T-cell (primary cell): ENCODE measurements at regions not wholly inside any gene's neighbourhood (a gene's known extent, or its start where the extent isn't known, plus 50 kb on each side); places are given as distances from the start of the nearest gene placed in this dataset.

Experiments
- ATAC-seq, 4 experiments: fragments of 200-7000 bp in 3 of 4; fragments of 150-1000 bp in 1 of 4; cut with Tn5 transposase; replicated peaks in 1 of 4; 1 replicate in 3 of 4; 2 replicates in 1 of 4; pipeline ENCODE4 v1.10.0; 2021; ENCODE audit warnings: moderate library complexity in 3 of 4, mild to moderate bottlenecking in 2 of 4, moderate number of reproducible peaks in 1 of 4
- CTCF ChIA-PET, 2 donors: fragments of 300-600 bp; sonication (Branson Sonifier 250); formaldehyde crosslinking; loops; one replicate each; lab custom pipeline; 2022; ENCODE audit warnings: antibody characterized with exemption in 2 of 2; lab: Charles Lee
- POLR2A ChIA-PET, 2 donors: fragments of 300-600 bp; sonication (Branson Sonifier 250); formaldehyde crosslinking; loops; one replicate each; lab custom pipeline; 2022; ENCODE audit warnings: antibody characterized with exemption in 2 of 2; lab: Charles Lee
- DNase-seq, 35 experiments: peaks; one replicate each; pipeline versions ENCODE4 v3.0.0 to v3.0.0-alpha.2; 2013 to 2023
- H3K27ac ChIP-seq: one replicate; pipeline ENCODE4 v1.5.1; 2013; ENCODE audit warnings: low read length
- H3K27me3 ChIP-seq, 2 experiments: replicated peaks in 1 of 2; 1 replicate in 1 of 2; 2 replicates in 1 of 2; pipeline versions ENCODE4 v1.6.1 to v1.7.0; 2013; ENCODE audit warnings: low read length in 1 of 2, mixed read lengths in 1 of 2; ENCODE audit not compliant: control insufficient read depth in 2 of 2, insufficient read depth in 2 of 2; ENCODE audit errors: extremely low read depth in 1 of 2
- H3K36me3 ChIP-seq, 2 donors: 1 replicate in 1 of 2; 2 replicates in 1 of 2; pipeline versions ENCODE4 v1.6.1 to v1.7.0; 2013; ENCODE audit warnings: low read length in 1 of 2; ENCODE audit not compliant: control insufficient read depth in 2 of 2, insufficient read depth in 1 of 2; ENCODE audit errors: extremely low read depth in 1 of 2
- H3K4me1 ChIP-seq, 2 experiments: 1 replicate in 1 of 2; 2 replicates in 1 of 2; pipeline versions ENCODE4 v1.6.1 to v1.7.0; 2013; ENCODE audit warnings: low read length in 2 of 2, mixed read lengths in 1 of 2; ENCODE audit not compliant: insufficient read depth in 2 of 2, control insufficient read depth in 1 of 2; ENCODE audit errors: extremely low read depth in 1 of 2
- H3K4me3 ChIP-seq, 2 donors: 1 replicate in 1 of 2; 2 replicates in 1 of 2; pipeline versions ENCODE4 v1.5.1 to v1.7.0; 2013; ENCODE audit warnings: mild to moderate bottlenecking in 2 of 2, low read length in 1 of 2, moderate library complexity in 1 of 2; ENCODE audit not compliant: control insufficient read depth in 1 of 2; ENCODE audit errors: extremely low read depth in 1 of 2
- H3K9me3 ChIP-seq: 2 replicates; pipeline ENCODE4 v1.7.0; 2013
- H3K27ac Mint-ChIP-seq, 2 donors: one replicate each; pipeline ENCODE4 v1.8.0; 2020 to 2021; ENCODE audit warnings: mild to moderate bottlenecking in 2 of 2, mixed read lengths in 2 of 2
- H3K27me3 Mint-ChIP-seq, 2 donors: one replicate each; pipeline ENCODE4 v1.8.0; 2021 to 2022; ENCODE audit warnings: mixed read lengths in 2 of 2
- H3K36me3 Mint-ChIP-seq: one replicate; pipeline ENCODE4 v1.8.0; 2021; ENCODE audit warnings: mixed read lengths
- H3K4me1 Mint-ChIP-seq, 3 donors: one replicate each; pipeline ENCODE4 v1.8.0; 2020 to 2022; ENCODE audit warnings: mixed read lengths in 3 of 3, mild to moderate bottlenecking in 1 of 3
- H3K4me3 Mint-ChIP-seq, 3 donors: one replicate each; pipeline ENCODE4 v1.8.0; 2020 to 2022; ENCODE audit warnings: mild to moderate bottlenecking in 3 of 3, mixed read lengths in 3 of 3, moderate library complexity in 3 of 3
- H3K9me3 Mint-ChIP-seq, 3 donors: one replicate each; pipeline ENCODE4 v1.8.0; 2020 to 2022; ENCODE audit warnings: mixed read lengths in 3 of 3
- WGBS: methylation state at CpG from one replicate; pipeline ENCODE4 v1.1.5; 2013; ENCODE audit warnings: missing lambda C conversion rate; ENCODE audit not compliant: insufficient coverage; 5-methylcytosine and 5-hydroxymethylcytosine counted together

DNA sequence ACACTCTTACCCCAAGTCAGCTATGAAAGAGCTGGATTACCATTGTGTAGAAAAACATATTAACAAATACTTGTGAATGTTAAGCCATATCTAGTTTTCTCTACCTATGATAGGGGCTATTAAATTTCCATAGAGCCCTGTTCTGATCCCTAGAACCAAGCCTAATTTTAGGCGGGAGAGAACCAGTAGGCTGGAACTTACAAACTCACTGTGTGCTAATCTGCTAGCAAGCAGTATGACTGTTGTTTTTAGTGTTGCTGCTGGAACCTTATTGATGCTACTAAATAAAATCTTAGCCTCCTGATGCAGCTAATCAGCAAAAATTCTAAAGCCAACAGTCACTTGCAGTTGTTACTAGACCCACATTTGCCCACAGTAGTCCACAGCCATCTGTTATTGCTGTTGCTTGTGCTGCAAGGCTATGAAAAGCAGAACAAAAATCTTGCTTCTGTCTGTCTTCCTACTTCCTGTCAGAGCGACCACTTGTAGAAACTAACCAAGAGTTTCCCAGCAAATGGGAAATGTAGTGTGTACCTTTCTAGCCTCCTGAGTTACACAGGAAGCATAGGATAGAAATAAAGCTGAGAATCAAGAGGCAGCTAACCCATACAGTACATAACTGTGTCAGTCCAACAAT lies 368.4 kb downstream of the ARL4A start:
- DNase-seq (no peak), ATAC-seq (no peak)
- WGBS = no CpG with 5 or more reads among the region's 2 CpGs
- Histone ChIP-seq H3K4me1 (no peaks in the 10 kb centered on the region), H3K4me3 (no peak overlapping the region), H3K27ac (no peak overlapping the region), H3K27me3 (no peaks in the 10 kb centered on the region), H3K36me3 (no peaks in the 10 kb centered on the region), H3K9me3 (no peaks in the 10 kb centered on the region)
- H3K4me3 Mint-ChIP-seq = no peak overlapping the region
- ChIA-PET POLR2A (interaction anchor here in 1 of 2 donors (0.6 kb wide), 1 partner anchor 172 kb away, joined by 4 read pairs; no protein-coding TSS in a partner anchor), CTCF (no interaction called here)
- no peaks in the 10 kb centered on the region for H3K27me3 Mint-ChIP-seq
- no peaks in the 10 kb centered on the region for H3K36me3 Mint-ChIP-seq
- no peaks in the 10 kb centered on the region for H3K9me3 Mint-ChIP-seq
- no peak overlapping the region for H3K27ac Mint-ChIP-seq
- H3K4me1 Mint-ChIP-seq = peaks cover 10 to 26% (median 18%) of the 10 kb centered on the region in 3 donors

DNA sequence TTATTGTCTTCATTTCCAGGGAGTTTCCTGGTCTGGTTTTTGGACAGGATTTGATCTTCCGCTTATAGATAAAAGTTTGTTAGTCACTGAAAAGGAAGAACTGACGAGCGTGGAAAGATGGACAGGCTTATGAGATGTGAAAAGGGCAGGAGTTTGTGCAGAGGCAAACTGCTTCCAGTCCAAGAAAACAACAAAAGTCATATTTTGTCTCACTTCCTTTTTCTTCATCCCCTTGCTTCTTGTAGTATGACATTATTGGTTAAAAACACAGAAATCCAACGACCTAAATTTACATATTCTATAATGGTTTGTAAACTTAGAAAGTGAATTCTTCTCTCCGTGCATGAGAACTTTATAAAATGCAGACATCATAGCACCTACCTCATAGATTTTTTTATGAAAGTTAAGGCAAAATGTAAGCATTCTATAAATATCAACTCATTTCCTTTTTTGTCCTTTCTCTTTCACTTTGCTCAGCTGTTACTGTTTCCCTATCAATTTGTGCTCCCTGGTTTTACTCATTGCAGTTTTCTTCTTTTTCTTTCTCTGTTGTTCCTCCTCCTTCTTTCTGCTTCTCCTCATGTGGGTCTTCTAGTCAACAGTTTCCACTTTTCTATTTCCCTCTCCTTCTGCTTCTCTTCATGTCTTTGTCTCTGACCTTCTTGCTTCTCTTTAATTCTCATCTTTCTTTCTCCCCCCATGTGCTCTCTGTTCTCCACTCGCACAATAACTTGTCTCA lies 370.2 kb downstream of the ARL4A start:
- H3K27ac ChIP-seq = no peak overlapping the region
- no peaks in the 10 kb centered on the region for H3K36me3 Mint-ChIP-seq
- CTCF ChIA-PET = no interaction called here
- no peak overlapping the region for H3K4me3 ChIP-seq
- POLR2A ChIA-PET = no interaction called here
- H3K27me3 Mint-ChIP-seq = no peaks in the 10 kb centered on the region
- no peaks in the 10 kb centered on the region for H3K27me3 ChIP-seq
- WGBS = no CpG with 5 or more reads among the region's 6 CpGs
- no peak for DNase-seq
- H3K36me3 ChIP-seq = no peaks in the 10 kb centered on the region
- no peak for ATAC-seq
- H3K4me3 Mint-ChIP-seq = peak overlapping the region; percentile 2 to 54 (median 18)
- no peaks in the 10 kb centered on the region for H3K4me1 ChIP-seq
- H3K4me1 Mint-ChIP-seq = peaks cover 10 to 26% (median 18%) of the 10 kb centered on the region in 3 donors
- H3K9me3 Mint-ChIP-seq = no peaks in the 10 kb centered on the region
- H3K9me3 ChIP-seq = no peaks in the 10 kb centered on the region
- peak overlapping the region; percentile 20 to 77 for H3K27ac Mint-ChIP-seq

DNA sequence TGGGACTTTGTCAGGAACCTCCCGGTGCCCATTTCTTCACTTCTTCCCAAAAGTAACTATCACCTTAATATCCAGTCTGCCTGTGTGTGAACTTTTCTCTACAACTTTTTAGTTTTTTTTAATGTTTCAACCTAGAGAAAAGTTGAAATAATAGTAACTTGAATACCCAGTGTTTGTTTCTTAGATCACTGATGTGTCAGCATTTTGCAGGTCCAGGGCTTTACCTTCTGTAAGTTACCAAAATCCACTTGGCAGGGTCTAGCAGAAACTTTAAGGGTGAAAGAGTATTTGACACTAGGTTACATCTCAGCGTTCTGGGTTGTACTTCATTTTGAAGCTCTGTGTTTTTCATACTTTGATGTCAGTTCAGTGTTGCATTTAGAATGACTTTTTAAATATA lies 372.7 kb downstream of the ARL4A start:
- WGBS = no CpG with 5 or more reads among the region's 2 CpGs

DNA sequence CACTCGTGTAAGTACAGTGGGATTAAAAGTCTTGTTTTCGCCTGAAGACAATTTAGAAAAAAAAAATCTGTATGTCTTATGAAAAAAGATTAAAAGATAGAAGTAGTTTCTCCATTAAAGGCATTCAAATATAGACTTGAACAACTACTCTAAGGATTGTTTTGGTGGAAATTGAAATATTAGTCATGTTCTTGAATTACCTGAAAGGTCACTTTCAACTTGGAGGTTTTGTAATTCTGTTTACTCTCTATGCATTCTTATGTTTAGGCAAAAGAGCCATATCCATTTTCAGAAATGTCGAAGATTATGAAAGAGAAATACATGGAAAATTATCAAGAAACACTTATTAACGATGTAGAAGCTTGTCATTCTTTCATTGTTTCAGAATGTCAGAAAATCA lies 373.7 kb downstream of the ARL4A start:
- ATAC-seq = no peak
- WGBS = 92% methylated on average over 2 of the region's 4 CpGs

More for the DNA sequence above, 372.7 kb downstream of the ARL4A start:
- no peak overlapping the region for H3K27ac ChIP-seq
- H3K9me3 ChIP-seq = no peaks in the 10 kb centered on the region
- no peak for DNase-seq
- no peak for ATAC-seq
- H3K9me3 Mint-ChIP-seq = no peaks in the 10 kb centered on the region
- no peak overlapping the region for H3K27ac Mint-ChIP-seq
- H3K27me3 ChIP-seq = no peaks in the 10 kb centered on the region
- H3K36me3 Mint-ChIP-seq = no peaks in the 10 kb centered on the region
- H3K4me3 ChIP-seq = no peak overlapping the region
- no peaks in the 10 kb centered on the region for H3K4me1 ChIP-seq
- CTCF ChIA-PET = no interaction called here
- POLR2A ChIA-PET = no interaction called here
- H3K4me3 Mint-ChIP-seq = no peak overlapping the region
- H3K4me1 Mint-ChIP-seq = peaks cover 10 to 26% (median 18%) of the 10 kb centered on the region in 3 donors
- peaks cover 0 to 4% of the 10 kb centered on the region in 2 donors for H3K27me3 Mint-ChIP-seq
- no peaks in the 10 kb centered on the region for H3K36me3 ChIP-seq

DNA sequence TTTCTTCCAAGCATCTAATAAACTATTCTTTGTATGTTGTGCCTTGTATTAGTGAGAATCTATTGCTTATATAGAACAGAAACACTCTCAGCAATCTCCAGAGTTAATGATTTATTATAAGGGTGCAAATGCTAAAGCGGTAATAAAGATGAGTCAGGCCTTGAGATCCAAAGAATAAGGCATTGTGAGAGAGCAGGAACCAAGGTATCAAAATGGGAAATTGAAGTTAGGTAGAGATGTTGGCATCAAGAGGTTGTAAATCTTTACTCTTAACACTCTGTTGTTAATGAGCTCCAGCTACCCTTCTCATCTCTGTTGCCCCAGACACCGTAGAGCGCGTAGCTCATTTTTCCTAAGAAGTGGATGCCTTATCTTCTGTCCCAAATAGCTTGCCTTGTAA lies 375.2 kb downstream of the ARL4A start:
- Histone ChIP-seq H3K27me3 (no peaks in the 10 kb centered on the region), H3K4me1 (no peaks in the 10 kb centered on the region), H3K9me3 (no peaks in the 10 kb centered on the region), H3K4me3 (no peak overlapping the region), H3K36me3 (no peaks in the 10 kb centered on the region), H3K27ac (no peak overlapping the region)
- H3K9me3 Mint-ChIP-seq = no peaks in the 10 kb centered on the region
- ChIA-PET CTCF (no interaction called here), POLR2A (no interaction called here)
- DNase-seq = no peak
- H3K27me3 Mint-ChIP-seq = peaks cover 0 to 5% of the 10 kb centered on the region in 2 donors
- H3K4me3 Mint-ChIP-seq = no peak overlapping the region
- H3K4me1 Mint-ChIP-seq = peaks cover 6 to 10% (median 8%) of the 10 kb centered on the region in 3 donors
- no peak for ATAC-seq
- no peak overlapping the region for H3K27ac Mint-ChIP-seq
- no peaks in the 10 kb centered on the region for H3K36me3 Mint-ChIP-seq
- 95% methylated on average over 3 of the region's 4 CpGs for WGBS

More for the DNA sequence above, 373.7 kb downstream of the ARL4A start:
- H3K9me3 Mint-ChIP-seq = no peaks in the 10 kb centered on the region
- peaks cover 0 to 4% of the 10 kb centered on the region in 2 donors for H3K27me3 Mint-ChIP-seq
- no peaks in the 10 kb centered on the region for H3K9me3 ChIP-seq
- DNase-seq = no peak
- peaks cover 10 to 20% (median 15%) of the 10 kb centered on the region in 3 donors for H3K4me1 Mint-ChIP-seq
- no peak overlapping the region for H3K4me3 ChIP-seq
- H3K4me1 ChIP-seq = no peaks in the 10 kb centered on the region
- no peak overlapping the region for H3K27ac Mint-ChIP-seq
- H3K27ac ChIP-seq = no peak overlapping the region
- H3K4me3 Mint-ChIP-seq = no peak overlapping the region
- POLR2A ChIA-PET = no interaction called here
- H3K36me3 Mint-ChIP-seq = no peaks in the 10 kb centered on the region
- no peaks in the 10 kb centered on the region for H3K36me3 ChIP-seq
- H3K27me3 ChIP-seq = no peaks in the 10 kb centered on the region
- CTCF ChIA-PET = no interaction called here

DNA sequence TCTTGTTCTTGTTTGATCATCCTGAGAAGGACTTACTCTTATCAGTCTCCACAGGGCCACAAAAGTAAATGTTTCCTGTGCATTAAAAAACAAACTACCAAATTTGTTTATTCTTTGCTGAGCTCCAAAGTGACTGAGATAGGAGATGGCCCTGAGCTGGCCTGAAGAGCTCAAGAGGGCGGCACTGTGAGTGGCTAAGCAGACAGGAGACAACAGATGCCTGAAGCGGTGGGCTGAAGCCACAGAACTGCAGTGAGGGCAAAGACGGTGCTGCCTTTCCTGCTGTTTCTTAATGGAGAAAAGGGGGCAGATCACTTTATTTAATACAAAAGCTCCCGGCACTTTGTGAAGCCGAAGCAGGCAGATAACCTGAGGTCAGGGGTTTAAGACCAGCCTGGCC lies 379.6 kb downstream of the ARL4A start:
- no peak overlapping the region for H3K4me3 Mint-ChIP-seq
- H3K9me3 Mint-ChIP-seq = no peaks in the 10 kb centered on the region
- ATAC-seq (no peak), DNase-seq (no peak)
- H3K27me3 Mint-ChIP-seq = peaks cover 0 to 6% of the 10 kb centered on the region in 2 donors
- CTCF ChIA-PET = interaction anchor here in 1 of 2 donors (0.6 kb wide), 1 partner anchor 382 kb away, joined by 4 read pairs; no protein-coding TSS in a partner anchor
- Histone ChIP-seq H3K9me3 (no peaks in the 10 kb centered on the region), H3K36me3 (no peaks in the 10 kb centered on the region), H3K4me1 (no peaks in the 10 kb centered on the region), H3K27ac (no peak overlapping the region), H3K27me3 (no peaks in the 10 kb centered on the region), H3K4me3 (no peak overlapping the region)
- no peak overlapping the region for H3K27ac Mint-ChIP-seq
- 77% methylated on average over 3 of the region's 5 CpGs for WGBS
- POLR2A ChIA-PET = no interaction called here
- H3K36me3 Mint-ChIP-seq = no peaks in the 10 kb centered on the region
- H3K4me1 Mint-ChIP-seq = no peaks in the 10 kb centered on the region
